NCI-H82 treated with DMSO at 0.1 percent for 48 hours (cell line): ENCODE measurements at regions not wholly inside any gene's neighbourhood (a gene's known extent, or its start where the extent isn't known, plus 50 kb on each side); places are given as distances from the start of the nearest gene placed in this dataset.
"Not testable (repeated sequence)": the region's sequence is repeated elsewhere in the genome, so short reads cannot be mapped to it uniquely, and the experiment has no call there.

Source experiments
- DNase-seq: peaks from one replicate; lab custom pipeline; 2025; ENCODE audit not compliant: unreplicated experiment; lab: John Stamatoyannopoulos, UW

DNA sequence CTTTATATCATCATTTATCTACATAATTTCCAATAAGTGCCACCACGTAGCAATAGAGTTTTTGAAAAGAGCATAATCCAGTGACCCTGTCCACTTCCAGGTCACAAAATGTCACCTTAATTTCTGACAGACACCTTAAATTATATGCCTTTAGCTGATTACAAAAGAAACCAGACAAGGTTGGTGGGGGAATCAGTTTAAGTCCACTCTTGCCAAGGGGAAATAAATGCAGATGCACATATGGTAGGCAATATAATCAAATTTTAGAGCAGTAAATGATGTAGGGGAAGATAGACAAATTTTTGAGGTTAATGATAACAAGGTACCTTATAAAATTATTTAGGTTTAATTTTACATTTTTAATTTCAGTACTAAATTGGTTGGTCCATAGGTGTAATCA, 253.5 kb downstream of the ZIC1 start:
- no peak for DNase-seq

DNA sequence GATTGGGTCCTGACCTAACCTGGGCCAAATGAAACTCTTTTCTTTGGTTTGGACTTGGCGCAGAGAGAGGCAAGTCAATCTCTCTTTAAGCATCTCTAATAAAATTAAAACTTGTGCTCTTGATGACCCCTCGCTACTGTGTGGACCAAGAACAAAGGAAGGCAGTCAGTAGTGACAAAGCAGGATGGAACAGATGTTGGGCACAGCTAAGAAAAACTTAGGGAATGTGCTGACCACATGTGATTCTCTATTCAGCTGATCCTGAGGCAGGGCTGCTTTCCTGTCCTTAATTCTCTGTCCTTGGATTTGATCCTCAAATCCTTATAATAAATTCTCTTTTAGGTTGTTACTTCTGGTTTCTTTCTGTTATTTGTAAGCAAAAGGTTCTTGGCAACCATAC, 259.9 kb downstream of the ZIC1 start:
- no peak for DNase-seq

DNA sequence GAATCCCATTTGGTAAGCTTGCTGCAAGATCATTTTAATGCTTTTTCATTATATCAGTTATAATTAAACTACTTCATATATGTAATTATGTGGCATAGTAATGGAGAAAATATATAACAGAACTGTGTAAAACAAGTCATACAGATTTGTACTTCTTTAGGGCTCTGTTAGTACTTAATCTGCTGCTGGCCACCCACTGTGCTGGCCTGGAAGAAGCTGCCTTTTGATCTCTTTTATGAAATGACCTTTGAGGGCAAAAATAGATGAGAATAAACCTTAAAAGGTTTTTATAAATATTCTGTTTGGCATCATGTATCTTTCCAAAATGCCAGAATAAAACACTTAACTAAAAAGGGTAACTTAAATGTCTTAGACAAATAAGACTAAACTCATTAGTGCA, 262.9 kb downstream of the ZIC1 start:
- no peak for DNase-seq

DNA sequence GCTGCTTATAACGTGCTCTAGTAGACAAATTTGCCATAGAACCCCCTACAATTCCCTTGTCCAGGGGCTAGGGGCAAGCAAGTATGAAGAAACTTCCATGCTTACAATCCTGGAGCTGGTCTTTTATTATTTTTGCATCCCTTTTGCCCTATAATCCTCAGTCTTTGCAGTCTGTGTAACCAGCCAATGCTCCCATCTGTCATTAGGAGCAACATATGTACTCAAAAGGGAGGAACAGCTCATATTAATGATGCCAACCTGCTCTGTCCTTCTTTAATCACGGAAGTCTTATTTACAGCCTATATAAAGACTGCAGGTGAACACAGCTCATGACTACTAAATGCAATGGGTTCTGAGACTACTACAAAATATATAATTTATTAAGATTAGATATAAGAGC, 263.3 kb downstream of the ZIC1 start:
- peak; percentile 10 for DNase-seq

DNA sequence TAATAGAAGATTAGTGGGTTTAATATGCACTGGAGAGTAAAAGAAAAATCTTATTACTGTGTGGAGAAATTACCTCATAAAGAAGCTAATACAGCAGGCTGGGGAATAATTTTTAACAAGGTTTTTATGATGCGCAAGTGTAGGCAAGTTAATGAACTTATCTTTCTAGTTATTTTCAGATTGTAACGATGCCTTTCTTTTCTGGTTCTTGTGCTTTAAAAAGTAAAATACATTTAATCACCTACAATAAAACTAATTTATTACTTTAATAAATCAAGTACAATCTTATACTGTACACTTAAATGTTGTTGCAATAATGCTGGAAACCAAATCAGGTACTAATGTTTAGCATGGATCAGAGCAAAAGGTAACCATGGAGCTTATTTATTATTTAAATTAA, 266.6 kb downstream of the ZIC1 start:
- no peak for DNase-seq

DNA sequence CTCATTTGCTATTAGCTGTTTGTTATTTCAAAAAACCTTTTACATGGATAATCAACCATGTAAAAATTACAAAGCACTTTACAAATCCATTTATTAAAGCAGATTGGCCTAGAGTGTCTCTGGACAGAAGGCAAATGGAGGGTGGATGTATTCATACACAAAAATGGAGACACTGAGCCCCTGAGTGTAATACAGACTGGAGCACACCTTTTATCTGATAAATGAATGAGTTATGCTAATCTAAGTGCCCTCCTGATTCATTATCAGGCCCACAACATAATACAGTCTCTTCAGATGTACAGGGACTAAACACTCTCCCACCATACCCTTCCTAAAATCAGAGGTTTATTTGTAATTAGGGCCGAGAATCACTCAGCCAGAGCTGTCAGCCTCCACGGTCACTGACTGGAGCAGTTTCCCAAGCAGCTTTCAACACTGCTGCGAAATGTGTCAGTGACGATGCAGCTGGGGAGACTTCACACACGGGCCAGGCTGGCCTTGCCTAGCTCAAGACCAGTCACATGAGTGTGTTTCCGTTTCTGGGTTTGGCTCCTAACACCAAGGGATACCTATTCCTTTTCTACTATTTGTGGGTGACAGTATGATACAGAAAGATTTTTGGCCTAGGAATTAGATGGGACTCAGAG, 271.8 kb downstream of the ZIC1 start:
- no peak for DNase-seq

DNA sequence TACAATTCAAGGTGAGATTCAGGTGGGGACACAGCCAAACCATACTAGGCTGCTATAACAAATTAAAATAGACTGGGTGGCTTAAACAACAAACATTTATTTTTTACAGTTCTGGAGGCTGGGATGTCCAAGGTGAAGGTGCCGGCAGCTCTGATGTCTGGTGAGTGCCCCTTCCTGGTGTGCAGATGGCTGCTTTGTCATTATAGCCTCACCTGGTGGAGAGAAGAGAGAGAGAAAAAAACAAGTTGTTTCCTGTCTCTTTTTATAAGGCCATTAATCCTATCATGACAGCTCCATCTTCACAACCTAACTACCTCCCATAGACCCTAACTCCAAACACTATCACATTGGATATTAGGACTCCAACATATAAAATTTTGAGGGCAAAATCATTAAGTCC, 279.7 kb downstream of the ZIC1 start:
- DNase-seq, result no peak

DNA sequence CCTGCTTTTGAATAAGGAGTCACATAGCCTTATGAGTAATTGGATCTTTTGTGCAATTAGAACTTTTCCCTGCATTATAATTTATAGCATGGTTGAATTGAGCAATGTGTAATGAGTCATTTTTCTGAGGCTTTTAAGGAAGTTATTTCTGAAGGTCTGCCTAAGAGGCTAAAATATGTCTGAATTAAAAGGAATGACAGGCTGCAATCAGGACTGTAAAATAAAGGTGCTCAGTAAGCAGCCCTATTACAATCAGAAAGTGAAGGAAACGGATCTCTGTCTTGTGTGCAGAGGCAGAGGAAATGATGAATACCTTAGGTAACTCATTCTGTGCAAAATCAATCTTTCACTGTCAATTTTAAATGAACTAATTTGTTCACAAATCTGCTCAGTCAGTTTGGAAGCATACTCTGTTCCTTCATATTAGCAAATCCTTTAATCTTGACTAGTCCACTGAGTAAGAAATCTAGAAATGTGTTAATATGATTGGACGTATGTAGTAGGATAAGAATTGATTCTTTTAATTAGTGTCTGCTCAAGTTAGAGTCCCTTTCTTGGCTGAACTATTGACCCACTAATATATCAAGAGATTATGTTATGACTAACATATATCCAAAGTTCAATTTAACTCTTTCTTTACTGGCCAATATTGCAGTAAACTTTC, 290.1 kb downstream of the ZIC1 start:
- DNase-seq, result no peak

DNA sequence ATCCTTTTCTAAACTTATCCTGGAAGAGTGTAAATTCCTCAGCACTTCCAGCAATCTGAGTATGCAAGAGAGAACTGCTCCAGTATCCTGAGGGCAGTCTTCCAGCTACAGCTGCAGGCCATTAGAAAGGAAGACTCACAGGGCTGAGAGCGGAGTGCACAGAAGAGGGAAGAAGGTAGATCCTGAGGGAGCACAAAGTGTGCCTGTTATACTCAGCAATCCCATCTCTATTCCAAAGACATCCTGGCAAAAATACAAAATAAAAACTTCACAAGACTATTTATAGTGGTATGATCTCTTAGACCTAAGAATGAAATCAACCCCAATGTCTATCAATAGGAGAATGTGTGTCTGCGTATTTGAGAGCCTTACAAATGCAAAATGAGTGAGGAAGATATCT, 292.0 kb downstream of the ZIC1 start:
- DNase-seq, result no peak

DNA sequence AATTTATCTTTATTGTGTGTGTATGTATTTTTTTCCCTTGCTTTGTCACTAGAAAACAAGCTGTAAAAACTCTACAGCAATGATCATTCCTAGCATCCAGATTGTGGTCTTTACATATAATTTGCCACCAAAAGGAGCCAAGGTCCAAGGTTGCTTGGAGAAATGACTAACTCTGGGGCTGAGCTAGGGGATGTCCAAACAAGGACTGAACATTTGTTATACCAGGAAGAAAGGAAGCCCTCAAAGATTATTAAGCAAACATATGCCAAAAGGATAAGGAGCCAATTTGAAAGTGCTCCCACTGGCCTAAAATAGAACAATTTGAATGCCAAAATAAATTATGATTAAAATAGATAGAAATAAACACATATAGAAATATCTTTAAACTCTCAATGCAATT, 293.3 kb downstream of the ZIC1 start:
- no peak for DNase-seq

DNA sequence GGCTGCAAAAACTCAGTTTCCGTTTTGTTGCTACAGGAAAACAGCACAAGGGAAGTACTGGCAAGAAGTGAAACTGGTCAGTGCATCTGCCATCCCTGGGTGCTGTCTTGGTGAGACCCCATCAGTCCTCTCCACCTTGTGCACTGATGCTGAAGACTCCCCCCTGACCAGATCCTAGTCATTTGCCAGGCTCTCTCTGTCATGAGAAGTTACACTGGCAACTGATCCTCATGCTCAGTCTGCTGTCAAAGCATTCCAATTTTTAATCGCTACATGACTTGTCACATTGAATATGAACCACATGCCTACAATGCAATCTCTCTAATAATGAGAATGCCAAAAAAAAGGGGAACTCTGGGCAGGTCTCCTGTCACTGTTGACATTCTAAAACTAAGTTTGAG, 296.5 kb downstream of the ZIC1 start:
- no peak for DNase-seq

DNA sequence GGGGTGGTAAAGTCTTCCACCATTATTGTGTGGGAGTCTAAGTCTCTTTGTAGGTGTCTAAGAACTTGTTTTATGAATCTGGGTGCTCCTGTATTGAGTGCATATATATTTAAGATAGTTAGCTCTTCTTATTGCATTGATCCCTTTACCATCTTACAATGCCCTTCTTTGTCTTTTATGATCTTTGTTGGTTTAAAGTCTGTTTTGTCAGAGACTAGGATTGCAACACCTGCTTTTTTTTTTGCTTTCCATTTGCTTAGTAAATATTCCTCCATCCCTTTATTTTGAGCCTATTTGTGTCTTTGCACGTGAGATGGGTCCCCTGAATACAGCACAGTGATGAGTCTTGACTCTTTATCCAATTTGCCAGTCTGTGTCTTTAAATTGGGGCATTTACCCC, 301.6 kb downstream of the ZIC1 start:
- not testable (repeated sequence) for DNase-seq

DNA sequence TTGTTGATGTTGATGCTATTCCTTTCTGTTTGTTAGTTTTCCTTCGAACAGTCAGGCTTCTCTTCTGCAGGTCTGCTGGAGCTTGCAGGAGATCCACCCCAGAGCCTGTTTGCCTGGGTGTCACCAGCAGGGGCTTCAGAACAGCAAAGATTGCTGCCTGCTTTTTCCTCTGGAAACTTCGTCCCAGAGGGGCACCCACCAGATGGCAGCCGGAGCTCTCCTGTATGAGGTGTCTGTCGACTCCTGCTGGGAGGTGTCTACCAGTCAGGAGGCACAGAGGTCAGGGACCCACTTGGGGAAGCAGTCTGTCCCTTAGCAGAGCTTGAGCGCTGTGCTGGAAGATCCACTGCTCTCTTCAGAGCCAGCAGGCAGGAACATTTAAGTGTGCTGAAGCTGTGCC, 303.2 kb downstream of the ZIC1 start:
- DNase-seq, result no peak

DNA sequence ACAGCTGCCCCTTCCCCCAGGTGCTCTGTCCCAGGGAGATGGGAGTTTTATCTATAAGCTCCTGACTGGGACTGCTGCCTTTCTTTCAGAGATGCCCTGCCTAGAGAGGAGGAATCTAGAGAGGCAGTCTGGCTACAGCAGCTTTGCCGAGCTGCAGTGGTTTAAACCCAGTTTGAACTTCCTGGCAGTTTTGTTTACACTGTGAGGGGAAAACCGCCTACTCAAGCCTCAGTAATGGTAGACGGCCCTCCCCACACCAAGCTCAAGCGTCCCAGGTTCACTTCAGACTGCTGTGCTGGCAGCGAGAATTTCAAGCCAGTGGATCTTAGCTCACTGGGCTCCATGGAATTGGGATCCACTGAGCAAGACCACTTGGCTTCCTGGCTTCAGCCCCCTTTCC, 303.6 kb downstream of the ZIC1 start:
- not testable (repeated sequence) for DNase-seq

DNA sequence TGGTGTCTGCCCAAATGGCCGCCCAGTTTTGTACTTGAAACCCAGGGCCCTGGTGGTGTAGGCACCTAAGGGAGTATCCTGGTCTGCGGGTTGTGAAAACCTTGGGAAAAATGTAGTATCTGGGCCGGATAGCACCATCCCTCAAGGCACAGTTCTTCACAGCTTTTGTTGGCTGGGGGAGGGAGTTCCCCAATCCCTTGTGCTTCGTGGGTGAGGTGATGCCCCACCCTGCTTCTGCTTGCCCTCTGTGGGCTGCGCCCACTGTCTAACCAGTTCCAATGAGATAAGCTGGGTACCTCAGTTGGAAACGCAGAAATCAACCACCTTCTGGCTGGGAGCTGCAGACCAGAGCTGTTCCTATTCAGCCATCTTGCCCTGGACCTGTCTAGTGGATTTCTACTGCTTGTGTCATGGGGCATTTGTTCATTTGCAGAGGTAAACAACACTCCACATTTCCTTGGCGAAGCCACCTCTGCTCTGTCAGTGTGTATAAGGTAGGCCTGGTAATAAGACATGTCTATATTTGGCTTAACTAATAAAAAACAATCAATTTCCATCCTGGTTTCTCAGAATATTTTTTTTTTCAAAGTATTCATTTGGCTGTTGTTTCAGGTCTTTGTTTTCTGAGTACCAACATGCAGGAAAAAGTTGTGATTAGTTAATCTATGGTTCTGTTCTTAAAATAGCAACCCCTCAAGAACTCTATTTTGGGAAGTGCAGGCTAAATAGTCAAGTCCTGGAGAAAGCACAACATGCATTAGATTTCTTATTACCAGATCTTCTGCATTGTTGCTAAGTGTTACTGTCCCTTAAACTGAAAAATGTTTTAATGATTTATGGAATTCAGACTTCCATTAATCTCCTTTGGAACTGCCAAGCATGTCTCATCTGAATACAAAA, 304.3 kb downstream of the ZIC1 start:
- no peak for DNase-seq

DNA sequence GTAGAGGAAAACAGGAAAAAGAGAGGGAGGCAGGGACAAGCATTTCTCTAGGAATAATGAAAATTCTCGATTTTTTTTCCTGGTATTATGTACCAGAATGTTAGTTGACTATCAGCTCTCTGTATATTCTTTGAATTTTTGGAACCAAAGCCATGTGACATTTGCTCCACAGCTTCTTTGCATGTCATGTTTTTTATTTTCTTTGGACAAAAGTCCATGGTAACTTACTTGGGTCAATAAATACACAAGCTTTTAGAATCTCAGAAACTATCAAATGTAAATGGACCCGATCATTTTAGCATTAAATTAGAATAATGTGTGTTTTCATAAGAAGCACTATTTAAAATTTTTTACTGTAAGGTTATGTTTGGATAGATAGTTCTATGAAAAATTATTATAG, 320.5 kb downstream of the ZIC1 start:
- no peak for DNase-seq

DNA sequence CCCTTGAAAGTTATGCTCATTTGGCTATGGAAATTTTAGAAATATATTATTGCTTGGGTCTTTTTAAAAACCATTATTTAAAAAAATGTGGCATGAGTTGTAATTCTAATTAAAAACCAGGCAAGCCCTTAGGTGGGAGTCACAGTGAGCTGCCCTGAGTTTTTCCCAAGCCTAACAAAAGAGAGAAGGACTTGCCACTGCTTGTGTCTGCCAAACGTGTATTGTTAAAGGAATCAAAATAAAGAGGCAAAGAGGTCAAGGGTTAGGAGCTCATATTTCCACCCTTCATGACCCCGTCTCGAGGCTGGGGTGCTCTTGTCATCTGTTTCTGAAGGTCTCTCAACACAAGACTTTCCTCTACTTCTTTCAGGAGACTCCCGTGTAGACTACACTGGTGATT, 321.1 kb downstream of the ZIC1 start:
- no peak for DNase-seq

DNA sequence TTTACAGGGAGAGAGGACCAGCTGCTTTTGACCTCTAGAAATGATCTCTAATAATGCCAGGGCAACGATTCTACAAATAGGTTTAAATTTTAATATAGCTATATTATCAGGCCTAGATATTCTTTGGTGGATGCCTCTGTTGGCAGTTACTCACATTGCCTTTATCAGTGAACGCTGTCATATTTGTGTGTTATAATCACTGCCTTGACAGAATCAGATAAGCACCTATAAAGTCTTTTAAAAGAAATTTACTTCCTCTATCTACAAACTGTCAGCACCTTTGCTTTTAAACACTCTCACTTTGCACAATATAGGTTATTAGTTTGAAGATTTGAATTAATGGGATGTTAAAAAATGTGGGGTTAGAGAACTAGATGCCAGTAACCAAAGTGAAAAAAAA, 324.1 kb downstream of the ZIC1 start:
- DNase-seq, result no peak

DNA sequence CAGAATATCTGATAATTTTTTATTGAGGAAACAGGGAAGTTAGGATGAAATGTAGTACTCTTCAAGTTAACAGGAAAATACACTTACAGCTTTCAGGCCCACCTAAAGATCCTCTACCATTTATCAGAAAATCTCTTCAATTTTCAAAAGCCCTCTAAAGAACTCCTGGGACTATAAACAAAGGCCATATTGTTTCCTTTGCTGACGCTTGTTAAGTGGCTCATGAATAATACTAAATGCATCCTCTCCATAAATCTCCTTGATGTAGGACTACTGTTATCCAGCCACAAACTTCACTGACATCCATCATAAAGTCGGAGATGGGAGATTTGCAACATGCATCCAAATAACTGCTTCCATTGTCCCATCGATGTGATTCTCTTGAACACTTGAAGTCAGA, 326.5 kb downstream of the ZIC1 start:
- DNase-seq, result no peak

DNA sequence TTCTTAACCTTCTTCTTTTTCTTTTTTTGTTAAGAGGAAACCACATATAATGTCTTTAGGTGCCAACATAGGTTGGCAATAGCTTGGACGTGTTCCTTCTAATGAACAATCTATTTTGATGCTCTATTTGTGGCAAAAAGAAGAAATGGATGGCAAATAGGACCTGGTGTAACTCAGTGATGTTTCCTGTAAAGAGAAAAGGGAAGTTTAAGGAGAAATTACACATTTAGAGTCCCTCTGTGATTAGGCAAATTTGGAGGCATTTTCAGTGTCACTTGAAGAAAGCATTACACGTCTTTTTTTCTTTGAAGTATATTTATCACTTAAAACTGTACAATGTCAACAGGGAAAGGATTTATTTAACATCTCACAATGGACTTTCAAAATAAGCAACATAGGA, 327.1 kb downstream of the ZIC1 start:
- DNase-seq, result no peak

DNA sequence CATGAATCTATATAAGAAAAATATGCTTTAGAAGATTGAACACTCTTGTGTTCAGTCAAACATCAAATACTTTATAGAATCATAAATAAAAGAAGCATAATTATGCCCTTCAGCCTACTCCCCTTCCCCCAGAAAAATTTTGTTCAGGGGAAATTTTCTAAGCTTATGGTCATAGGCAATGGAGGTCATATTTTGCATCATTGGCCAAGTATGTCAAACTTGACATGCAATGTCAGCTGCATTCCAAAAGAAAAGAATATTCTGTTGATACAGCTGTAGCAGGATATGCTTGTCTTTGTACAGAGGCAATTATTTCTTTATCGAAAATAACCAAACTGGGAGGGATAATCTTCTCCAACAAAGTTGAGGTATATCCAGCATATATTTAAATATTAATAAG, 328.2 kb downstream of the ZIC1 start:
- DNase-seq, result no peak

DNA sequence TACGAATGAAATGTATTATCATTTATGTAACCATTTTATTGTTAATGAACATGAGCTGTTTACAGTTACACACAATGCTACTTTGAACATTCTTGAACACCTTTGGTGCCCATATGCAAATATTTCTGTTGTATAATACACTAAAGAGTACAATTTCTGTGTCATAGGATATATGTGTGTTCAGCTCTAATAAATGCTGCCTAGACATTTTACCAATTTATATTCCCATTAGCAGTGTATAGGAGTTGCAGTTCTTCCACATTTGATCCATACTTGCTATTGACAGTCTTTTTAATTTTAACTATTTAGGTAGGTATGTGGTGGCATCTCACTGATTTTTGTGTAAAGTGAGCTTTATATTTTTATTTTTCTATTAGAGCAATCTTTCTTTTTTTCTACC, 331.8 kb downstream of the ZIC1 start:
- no peak for DNase-seq
